Panc1 (cell line): ENCODE measurements at regions not wholly inside any gene's neighbourhood (a gene's known extent, or its start where the extent isn't known, plus 50 kb on each side); places are given as distances from the start of the nearest gene placed in this dataset.

Source experiments
- ATAC-seq: fragments of 200-7000 bp; cut with Tn5 transposase; 2 replicates; pipeline ENCODE4 v1.9.1; 2020; ENCODE audit warnings: mild to moderate bottlenecking, moderate library complexity
- BruUV-seq: library from RNA; stranded (reverse); fragments of 400-500 nt; replicated peaks from 2 replicates; lab custom pipeline; 2021; lab: Mats Ljungman, UMichigan
- CTCF ChIA-PET: fragments of 300-600 bp; sonication (Branson Sonifier 250); formaldehyde crosslinking; loops from one replicate; lab custom pipeline; 2022; ENCODE audit warnings: antibody characterized with exemption; lab: Charles Lee
- POLR2A ChIA-PET: fragments of 300-600 bp; sonication (Branson Sonifier 250); formaldehyde crosslinking; loops from one replicate; lab custom pipeline; 2022; ENCODE audit warnings: antibody characterized with exemption; lab: Charles Lee
- DNase-seq: peaks from one replicate; pipeline ENCODE4 v3.0.0-alpha.2; 2010; ENCODE audit warnings: low read depth, low spot score
- H3K27ac ChIP-seq: 2 replicates; pipeline ENCODE4 v1.5.1; 2011; ENCODE audit warnings: mild to moderate bottlenecking, low read length, inconsistent platforms
- H3K27me3 ChIP-seq: fragments of 200-500 bp; sonication (Bioruptor generic); 2 replicates; pipeline ENCODE4 v1.6.0; 2014; ENCODE audit warnings: low read length, inconsistent platforms; ENCODE audit not compliant: control insufficient read depth, insufficient read depth
- H3K36me3 ChIP-seq: fragments of 200-500 bp; sonication (Bioruptor generic); 2 replicates; pipeline ENCODE4 v1.5.1; 2014; ENCODE audit warnings: inconsistent platforms, mild to moderate bottlenecking, low read length, moderate library complexity; ENCODE audit not compliant: control insufficient read depth, insufficient read depth
- H3K4me1 ChIP-seq: 2 replicates; pipeline ENCODE4 v1.5.1; 2011; ENCODE audit warnings: inconsistent platforms, mild to moderate bottlenecking, low read length, moderate library complexity; ENCODE audit not compliant: control insufficient read depth, insufficient read depth
- H3K4me3 ChIP-seq, 2 experiments: 2 replicates each; pipeline ENCODE4 v1.5.1; 2011 to 2012; ENCODE audit warnings: low read depth in 2 of 2, low read length in 2 of 2, mild to moderate bottlenecking in 2 of 2, inconsistent platforms in 1 of 2, moderate library complexity in 1 of 2
- H3K9me3 ChIP-seq: fragments of 200-500 bp; sonication (Bioruptor generic); 2 replicates; pipeline ENCODE4 v1.5.1; 2014; ENCODE audit warnings: low read depth, mild to moderate bottlenecking, inconsistent platforms, low read length, moderate library complexity; ENCODE audit not compliant: control insufficient read depth, insufficient read depth
- POLR2AphosphoS5 ChIP-seq: IDR thresholded peaks from 2 replicates; pipeline ENCODE4 v1.6.1; 2012; ENCODE audit warnings: mild to moderate bottlenecking, low read depth, low read length, moderate library complexity
- SIN3A ChIP-seq: IDR thresholded peaks from 2 replicates; pipeline ENCODE4 v1.6.1; 2012; ENCODE audit warnings: low read depth, mild to moderate bottlenecking, low read length, moderate library complexity, borderline replicate concordance; ENCODE audit not compliant: insufficient read depth
- TCF7L2 ChIP-seq: IDR thresholded peaks from 2 replicates; pipeline ENCODE4 v1.6.1; 2011; ENCODE audit warnings: mild to moderate bottlenecking, low read depth, low read length, inconsistent platforms
- in situ Hi-C: cut with HindIII; loops from 2 replicates; pipeline ENCODE4 v1.10.0; 2016; ENCODE audit warnings: low sequenced_read_pairs, low pct_unique_long_range_greater_than_20kb
- intact Hi-C: fragments of 100-400 bp; cut with micrococcal nuclease; formaldehyde crosslinking; loops from one replicate; pipeline ENCODE4 v1.10.0; 2022; ENCODE audit not compliant: unreplicated experiment
- TF ChIP-seq, protein P1 (sequence below), 2 experiments: IDR thresholded peaks; 2 replicates each; pipeline ENCODE4 v1.6.1; 2011 to 2012; ENCODE audit warnings: low read depth in 2 of 2, control low read depth in 1 of 2, low read length in 1 of 2, mild to moderate bottlenecking in 1 of 2, moderate library complexity in 1 of 2; ENCODE audit not compliant: insufficient read depth in 1 of 2
- TF ChIP-seq, protein P2 (sequence below): fragments of 450-650 bp; IDR thresholded peaks from 2 replicates; pipeline ENCODE4 v1.5.1; 2017; ENCODE audit warnings: mild to moderate bottlenecking

DNA sequence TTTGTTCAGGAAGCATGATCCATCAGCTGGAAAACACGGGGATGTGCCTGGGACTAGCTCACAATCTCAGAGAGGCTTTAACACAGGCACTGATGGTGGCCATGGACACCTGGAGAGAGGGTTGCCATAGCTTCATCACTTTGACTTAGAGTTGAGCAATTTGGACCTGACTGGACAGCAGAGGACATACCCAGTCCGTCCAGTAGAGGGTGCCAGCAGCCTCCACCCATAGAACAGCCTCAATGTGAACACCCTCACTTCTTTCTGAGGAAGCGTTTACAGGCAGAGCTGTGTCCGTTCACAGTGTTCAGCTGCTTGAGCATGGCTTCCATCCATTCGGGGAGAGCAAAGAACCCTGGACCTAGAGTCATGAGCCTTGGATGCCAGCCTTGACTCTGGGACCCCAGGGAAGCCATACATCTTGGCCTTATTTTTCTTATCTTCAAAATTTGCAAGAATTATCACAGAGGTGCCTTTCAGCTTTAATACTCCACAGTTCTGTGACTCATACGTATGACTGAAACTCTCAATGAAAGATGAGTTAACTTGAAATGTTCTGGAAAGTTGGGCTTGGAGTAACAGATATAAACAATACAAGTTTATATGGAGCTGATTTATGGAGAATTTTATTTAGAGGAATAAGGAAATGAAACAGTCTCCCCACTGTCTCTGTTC lies 302.9 kb upstream of the PODXL start:
- Histone ChIP-seq H3K9me3 (no peaks in the 10 kb centered on the region), H3K27me3 (peaks cover 2% of the 10 kb centered on the region), H3K27ac (no peak overlapping the region), H3K36me3 (no peaks in the 10 kb centered on the region), H3K4me3 (no peak overlapping the region), H3K4me1 (no peaks in the 10 kb centered on the region)
- CTCF ChIA-PET = interaction anchor here (0.6 to 1.3 kb wide), 6 partner anchors 9 to 1345 kb away, joined by 3 to 6 read pairs (median 4); no protein-coding TSS in a partner anchor
- POLR2A ChIA-PET = no interaction called here
- no TSS peak for BruUV-seq
- TF ChIP-seq, protein P1, sequence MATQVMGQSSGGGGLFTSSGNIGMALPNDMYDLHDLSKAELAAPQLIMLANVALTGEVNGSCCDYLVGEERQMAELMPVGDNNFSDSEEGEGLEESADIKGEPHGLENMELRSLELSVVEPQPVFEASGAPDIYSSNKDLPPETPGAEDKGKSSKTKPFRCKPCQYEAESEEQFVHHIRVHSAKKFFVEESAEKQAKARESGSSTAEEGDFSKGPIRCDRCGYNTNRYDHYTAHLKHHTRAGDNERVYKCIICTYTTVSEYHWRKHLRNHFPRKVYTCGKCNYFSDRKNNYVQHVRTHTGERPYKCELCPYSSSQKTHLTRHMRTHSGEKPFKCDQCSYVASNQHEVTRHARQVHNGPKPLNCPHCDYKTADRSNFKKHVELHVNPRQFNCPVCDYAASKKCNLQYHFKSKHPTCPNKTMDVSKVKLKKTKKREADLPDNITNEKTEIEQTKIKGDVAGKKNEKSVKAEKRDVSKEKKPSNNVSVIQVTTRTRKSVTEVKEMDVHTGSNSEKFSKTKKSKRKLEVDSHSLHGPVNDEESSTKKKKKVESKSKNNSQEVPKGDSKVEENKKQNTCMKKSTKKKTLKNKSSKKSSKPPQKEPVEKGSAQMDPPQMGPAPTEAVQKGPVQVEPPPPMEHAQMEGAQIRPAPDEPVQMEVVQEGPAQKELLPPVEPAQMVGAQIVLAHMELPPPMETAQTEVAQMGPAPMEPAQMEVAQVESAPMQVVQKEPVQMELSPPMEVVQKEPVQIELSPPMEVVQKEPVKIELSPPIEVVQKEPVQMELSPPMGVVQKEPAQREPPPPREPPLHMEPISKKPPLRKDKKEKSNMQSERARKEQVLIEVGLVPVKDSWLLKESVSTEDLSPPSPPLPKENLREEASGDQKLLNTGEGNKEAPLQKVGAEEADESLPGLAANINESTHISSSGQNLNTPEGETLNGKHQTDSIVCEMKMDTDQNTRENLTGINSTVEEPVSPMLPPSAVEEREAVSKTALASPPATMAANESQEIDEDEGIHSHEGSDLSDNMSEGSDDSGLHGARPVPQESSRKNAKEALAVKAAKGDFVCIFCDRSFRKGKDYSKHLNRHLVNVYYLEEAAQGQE (IDR thresholded peaks at IDR 0.05; ENCODE audit: insufficient read depth in 1 of 2, low read depth in 2 of 2, low read length in 1 of 2) = no peak
- TF ChIP-seq, protein P2, sequence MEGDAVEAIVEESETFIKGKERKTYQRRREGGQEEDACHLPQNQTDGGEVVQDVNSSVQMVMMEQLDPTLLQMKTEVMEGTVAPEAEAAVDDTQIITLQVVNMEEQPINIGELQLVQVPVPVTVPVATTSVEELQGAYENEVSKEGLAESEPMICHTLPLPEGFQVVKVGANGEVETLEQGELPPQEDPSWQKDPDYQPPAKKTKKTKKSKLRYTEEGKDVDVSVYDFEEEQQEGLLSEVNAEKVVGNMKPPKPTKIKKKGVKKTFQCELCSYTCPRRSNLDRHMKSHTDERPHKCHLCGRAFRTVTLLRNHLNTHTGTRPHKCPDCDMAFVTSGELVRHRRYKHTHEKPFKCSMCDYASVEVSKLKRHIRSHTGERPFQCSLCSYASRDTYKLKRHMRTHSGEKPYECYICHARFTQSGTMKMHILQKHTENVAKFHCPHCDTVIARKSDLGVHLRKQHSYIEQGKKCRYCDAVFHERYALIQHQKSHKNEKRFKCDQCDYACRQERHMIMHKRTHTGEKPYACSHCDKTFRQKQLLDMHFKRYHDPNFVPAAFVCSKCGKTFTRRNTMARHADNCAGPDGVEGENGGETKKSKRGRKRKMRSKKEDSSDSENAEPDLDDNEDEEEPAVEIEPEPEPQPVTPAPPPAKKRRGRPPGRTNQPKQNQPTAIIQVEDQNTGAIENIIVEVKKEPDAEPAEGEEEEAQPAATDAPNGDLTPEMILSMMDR = peak; percentile 92
- TF ChIP-seq SIN3A (no peak), TCF7L2 (no peak), POLR2AphosphoS5 (no peak)
- in situ Hi-C loops = no loop called here
- peak; percentile 59 for DNase-seq
- intact Hi-C loops = no loop called here
- ATAC-seq = peak; percentile 92

- CTCF ChIA-PET = interaction anchor here (0.6 to 1.3 kb wide), 4 partner anchors 10 to 802 kb away, joined by 3 to 6 read pairs (median 4); no protein-coding TSS in a partner anchor
- ATAC-seq (no peak), DNase-seq (no peak)
- no TSS peak for BruUV-seq
- in situ Hi-C loops (no loop called here), intact Hi-C loops (no loop called here)
- H3K9me3 ChIP-seq = no peaks in the 10 kb centered on the region
- H3K27ac ChIP-seq = no peak overlapping the region
- POLR2A ChIA-PET = no interaction called here
- no peak overlapping the region for H3K4me3 ChIP-seq
- TF ChIP-seq, protein P2 = no peak
- TF ChIP-seq SIN3A (no peak), POLR2AphosphoS5 (no peak), TCF7L2 (no peak)
- TF ChIP-seq, protein P1 (IDR thresholded peaks at IDR 0.05; ENCODE audit: insufficient read depth in 1 of 2, low read depth in 2 of 2, low read length in 1 of 2) = no peak
- H3K27me3 ChIP-seq = peaks cover 2% of the 10 kb centered on the region
- H3K4me1 ChIP-seq = no peaks in the 10 kb centered on the region
- H3K36me3 ChIP-seq = no peaks in the 10 kb centered on the region
Measured at GRCh38 chr7:131858611-131859010, 302.2 kb upstream of the PODXL start.
